ENCODE measurements at regions not wholly inside any gene's neighbourhood (a gene's known extent, or its start where the extent isn't known, plus 50 kb on each side); places are given as distances from the start of the nearest gene placed in this dataset.

- no peak for DNase-seq (ENCODE audit: low read depth, low spot score)
- in situ Hi-C loops (cut with HindIII; ENCODE audit: low pct_unique_long_range_greater_than_20kb, low sequenced_read_pairs), result no loop called here
These were observed 311.1 kb downstream of the VPS13C start for GRCh38 chr15:61749169-61749568.

DNA sequence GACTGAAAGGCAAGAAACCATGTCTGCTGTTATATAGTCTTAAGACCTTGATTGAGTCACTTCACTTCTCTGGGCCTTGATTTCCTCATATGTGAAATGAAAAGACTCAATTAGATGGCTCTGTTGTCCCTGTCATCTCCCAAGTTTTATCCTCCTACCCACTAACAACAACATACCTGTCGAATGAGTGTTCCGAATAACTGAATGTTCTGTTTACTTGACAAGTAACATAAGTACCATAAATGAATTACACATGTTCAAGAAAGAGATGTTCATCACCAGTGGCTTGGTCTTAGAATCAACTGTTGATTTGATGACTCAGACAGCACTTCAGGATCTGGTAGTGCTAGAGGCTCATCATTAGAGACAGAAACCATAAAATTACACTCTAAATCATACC, 311.7 kb downstream of the VPS13C start:
- DNase-seq (ENCODE audit: low read depth, low spot score), result no peak
- in situ Hi-C loops (cut with HindIII; ENCODE audit: low pct_unique_long_range_greater_than_20kb, low sequenced_read_pairs), result no loop called here

GRCh38 chr15:61746589-61746988, 313.7 kb downstream of the VPS13C start:
- DNase-seq (ENCODE audit: low read depth, low spot score), result no peak
- in situ Hi-C loops (cut with HindIII; ENCODE audit: low pct_unique_long_range_greater_than_20kb, low sequenced_read_pairs), result no loop called here

DNA sequence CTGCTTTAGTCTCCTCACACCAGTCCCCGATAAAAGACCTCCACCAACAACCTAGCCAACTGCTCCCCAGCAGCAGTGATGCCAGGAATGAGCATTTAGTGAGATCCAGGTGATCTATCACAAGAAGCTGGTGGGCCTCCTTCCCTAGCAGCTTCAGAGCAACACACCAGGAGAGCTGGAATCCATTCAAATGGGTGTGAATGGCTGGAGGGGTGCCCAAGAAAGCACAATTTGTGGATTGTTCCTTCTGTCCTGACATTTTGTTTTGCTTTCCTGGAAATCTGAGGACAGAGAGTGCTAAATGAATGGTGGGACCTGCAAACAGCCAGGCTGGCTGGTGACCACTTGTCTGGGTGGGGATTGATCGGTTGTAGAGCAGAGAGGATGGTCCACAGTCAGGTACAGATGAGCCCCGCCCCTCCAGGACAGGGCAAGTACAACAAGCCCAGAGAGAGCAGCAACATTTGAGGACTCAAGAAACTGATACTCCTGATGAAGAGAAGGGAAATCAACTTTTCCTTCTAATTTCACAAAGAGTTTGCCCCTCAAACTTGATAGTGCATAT, 316.8 kb downstream of the VPS13C start:
- DNase-seq (ENCODE audit: low read depth, low spot score), result no peak
- in situ Hi-C loops (cut with HindIII; ENCODE audit: low pct_unique_long_range_greater_than_20kb, low sequenced_read_pairs), result no loop called here

GRCh38 chr15:61742591-61742990, 317.7 kb downstream of the VPS13C start:
- in situ Hi-C loops (cut with HindIII; ENCODE audit: low pct_unique_long_range_greater_than_20kb, low sequenced_read_pairs), result no loop called here
- no peak for DNase-seq (ENCODE audit: low read depth, low spot score)

GRCh38 chr15:61736790-61737189, 323.5 kb downstream of the VPS13C start:
- no peak for DNase-seq (ENCODE audit: low read depth, low spot score)
- in situ Hi-C loops (cut with HindIII; ENCODE audit: low pct_unique_long_range_greater_than_20kb, low sequenced_read_pairs), result no loop called here

GRCh38 chr15:61731099-61731498, 329.1 kb downstream of the VPS13C start:
- DNase-seq (ENCODE audit: low read depth, low spot score), result no peak
- in situ Hi-C loops (cut with HindIII; ENCODE audit: low pct_unique_long_range_greater_than_20kb, low sequenced_read_pairs), result no loop called here

GRCh38 chr15:61729646-61730045, 330.6 kb downstream of the VPS13C start:
- no peak for DNase-seq (ENCODE audit: low read depth, low spot score)
- in situ Hi-C loops (cut with HindIII; ENCODE audit: low pct_unique_long_range_greater_than_20kb, low sequenced_read_pairs), result no loop called here

DNA sequence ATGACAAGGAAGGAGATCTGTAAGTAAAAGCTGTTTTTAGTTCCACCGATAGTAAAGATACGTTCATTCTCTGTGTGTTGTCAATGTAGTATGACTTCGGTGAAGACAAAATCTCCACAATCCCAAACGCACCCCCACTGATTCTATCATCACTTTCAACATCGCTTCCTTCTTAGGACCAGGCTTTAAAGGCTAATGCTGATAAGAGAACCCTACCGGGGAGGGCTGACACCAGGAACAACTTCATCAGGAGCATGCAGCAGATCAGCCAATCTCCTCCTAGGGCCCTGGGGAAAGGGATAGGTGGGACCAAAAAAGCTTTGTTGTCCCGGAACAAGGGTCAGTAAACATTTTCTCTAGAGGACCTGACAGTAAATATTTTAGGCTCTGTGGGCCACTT, 334.1 kb downstream of the VPS13C start:
- in situ Hi-C loops (cut with HindIII; ENCODE audit: low pct_unique_long_range_greater_than_20kb, low sequenced_read_pairs), result no loop called here
- DNase-seq (ENCODE audit: low read depth, low spot score), result no peak

DNA sequence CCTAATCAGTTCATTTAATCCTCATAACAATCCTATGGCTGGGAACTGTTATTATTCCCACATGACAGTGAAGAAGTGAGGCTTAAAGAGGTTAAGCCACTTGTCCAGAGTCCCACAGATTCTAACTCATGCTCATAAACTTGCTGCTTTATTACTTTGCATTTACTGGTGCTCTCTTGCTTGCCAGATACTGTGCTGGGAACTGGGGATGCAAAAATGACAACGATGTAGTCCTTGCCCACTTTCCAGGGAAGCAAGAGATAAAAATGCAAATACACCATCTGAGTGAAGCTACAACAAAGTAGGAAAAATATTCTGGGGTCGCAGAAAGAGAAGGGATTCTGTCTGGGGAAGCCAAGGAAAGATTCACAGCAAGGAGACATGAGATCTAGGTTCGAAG, 335.0 kb downstream of the VPS13C start:
- no peak for DNase-seq (ENCODE audit: low read depth, low spot score)
- in situ Hi-C loops (cut with HindIII; ENCODE audit: low pct_unique_long_range_greater_than_20kb, low sequenced_read_pairs), result no loop called here

- no peak for DNase-seq (ENCODE audit: low read depth, low spot score)
- in situ Hi-C loops (cut with HindIII; ENCODE audit: low pct_unique_long_range_greater_than_20kb, low sequenced_read_pairs), result no loop called here
These were observed 335.9 kb downstream of the VPS13C start for GRCh38 chr15:61724251-61724939.

GRCh38 chr15:61721418-61721817, 338.8 kb downstream of the VPS13C start:
- in situ Hi-C loops (cut with HindIII; ENCODE audit: low pct_unique_long_range_greater_than_20kb, low sequenced_read_pairs), result no loop called here

DNA sequence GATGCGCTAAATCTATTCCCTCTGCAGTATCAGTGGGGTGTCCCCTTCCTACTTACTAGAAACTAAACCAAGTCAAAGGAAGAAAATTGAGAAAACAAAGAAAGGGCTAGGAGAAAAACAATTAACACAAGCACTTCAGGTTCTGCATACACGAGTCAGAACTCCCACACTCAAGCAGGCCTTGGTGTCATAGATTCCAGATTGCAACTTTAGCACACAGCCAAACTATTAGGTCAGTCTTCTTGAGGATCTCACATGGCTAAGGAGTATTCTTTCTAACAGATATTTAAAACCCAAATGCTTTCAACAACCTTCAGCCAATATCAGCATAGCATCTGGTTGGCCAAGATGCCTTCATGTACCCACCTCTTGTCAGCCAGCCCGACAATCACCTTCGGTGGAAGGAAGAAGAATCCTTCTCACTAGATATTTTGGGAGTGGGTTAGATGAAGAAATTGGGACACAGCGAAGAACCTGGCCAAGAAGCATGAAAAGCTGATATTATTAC, 340.0 kb downstream of the VPS13C start:
- DNase-seq (ENCODE audit: low read depth, low spot score), result no peak
- in situ Hi-C loops (cut with HindIII; ENCODE audit: low pct_unique_long_range_greater_than_20kb, low sequenced_read_pairs), result no loop called here

More at GRCh38 chr15:61721418-61721817, 338.8 kb downstream of the VPS13C start:
- no peak for DNase-seq (ENCODE audit: low read depth, low spot score)

GRCh38 chr15:61715082-61715481, 345.2 kb downstream of the VPS13C start:
- in situ Hi-C loops (cut with HindIII; ENCODE audit: low pct_unique_long_range_greater_than_20kb, low sequenced_read_pairs), result no loop called here
- DNase-seq (ENCODE audit: low read depth, low spot score), result no peak

- in situ Hi-C loops (cut with HindIII; ENCODE audit: low pct_unique_long_range_greater_than_20kb, low sequenced_read_pairs), result no loop called here
- no peak for DNase-seq (ENCODE audit: low read depth, low spot score)
These were observed 348.0 kb downstream of the VPS13C start for GRCh38 chr15:61712129-61712759.

GRCh38 chr15:61702224-61703020, 357.8 kb downstream of the VPS13C start:
- DNase-seq (ENCODE audit: low read depth, low spot score), result no peak
- in situ Hi-C loops (cut with HindIII; ENCODE audit: low pct_unique_long_range_greater_than_20kb, low sequenced_read_pairs), result no loop called here

DNA sequence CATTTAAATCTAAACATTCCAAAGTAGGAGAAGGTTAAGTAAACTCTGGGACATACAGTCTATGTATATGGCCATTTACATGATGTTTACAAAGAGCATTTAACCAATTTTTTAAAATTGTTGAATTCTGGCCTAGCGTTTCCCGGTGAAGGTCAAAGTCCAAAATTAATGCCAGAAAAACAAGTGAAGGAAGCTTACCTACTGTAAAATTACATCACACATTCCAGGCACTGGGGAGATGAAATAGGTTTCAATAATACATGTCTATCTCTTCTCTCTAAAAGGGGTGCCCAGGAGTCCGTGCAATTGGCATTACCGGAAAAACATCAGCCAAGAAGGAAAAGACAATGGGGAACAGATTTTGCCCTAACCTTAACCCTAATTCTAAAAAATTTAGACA, 358.8 kb downstream of the VPS13C start:
- in situ Hi-C loops (cut with HindIII; ENCODE audit: low pct_unique_long_range_greater_than_20kb, low sequenced_read_pairs), result no loop called here

DNA sequence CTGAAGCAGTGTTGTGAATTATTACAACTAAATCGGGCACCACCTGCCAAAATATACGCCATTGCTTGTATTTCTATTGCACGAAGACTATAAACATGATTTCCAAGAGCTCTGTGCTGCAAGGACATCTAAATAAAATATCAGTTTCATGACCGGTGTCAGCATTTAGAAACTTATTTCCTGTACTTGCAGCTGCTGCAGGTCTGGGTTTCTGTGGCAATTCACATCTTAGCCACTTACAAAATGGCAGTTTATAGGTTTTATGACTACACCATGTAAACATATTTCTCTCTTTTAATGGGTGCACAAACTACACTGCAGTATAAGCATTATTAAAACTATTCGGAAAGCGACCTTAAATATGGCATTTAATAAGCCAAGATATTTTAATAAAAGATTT, 359.4 kb downstream of the VPS13C start:
- DNase-seq (ENCODE audit: low read depth, low spot score), result no peak
- in situ Hi-C loops (cut with HindIII; ENCODE audit: low pct_unique_long_range_greater_than_20kb, low sequenced_read_pairs), result no loop called here

More for the DNA sequence above, 358.8 kb downstream of the VPS13C start:
- DNase-seq (ENCODE audit: low read depth, low spot score), result no peak
